Central memory CD4-positive, alpha-beta T cell (primary cell): ENCODE measurements at regions not wholly inside any gene's neighbourhood (a gene's known extent, or its start where the extent isn't known, plus 50 kb on each side); places are given as distances from the start of the nearest gene placed in this dataset.

Source experiments
- DNase-seq: peaks from one replicate; pipeline ENCODE4 v3.0.0; 2022

- DNase-seq = no peak
Observed at GRCh38 chr5:61840361-61840760, 465.6 kb upstream of the KIF2A start.

GRCh38 chr5:61842840-61843239 lies 463.2 kb upstream of the KIF2A start:
- no peak for DNase-seq

- DNase-seq = no peak
Observed at GRCh38 chr5:61850696-61851095, 455.3 kb upstream of the KIF2A start.

GRCh38 chr5:61854531-61854930 lies 451.5 kb upstream of the KIF2A start:
- no peak for DNase-seq

GRCh38 chr5:61860978-61861377 lies 445.0 kb upstream of the KIF2A start:
- no peak for DNase-seq

GRCh38 chr5:61866930-61867329 lies 439.1 kb upstream of the KIF2A start:
- no peak for DNase-seq

GRCh38 chr5:61869333-61869732 lies 436.7 kb upstream of the KIF2A start:
- DNase-seq = no peak

- no peak for DNase-seq
Observed at GRCh38 chr5:61878471-61878870, 427.5 kb upstream of the KIF2A start.

GRCh38 chr5:61881821-61882487 lies 424.1 kb upstream of the KIF2A start:
- DNase-seq = no peak

- no peak for DNase-seq
Observed at GRCh38 chr5:61882901-61883500, 423.0 kb upstream of the KIF2A start.

- DNase-seq = no peak
Observed at GRCh38 chr5:61884252-61884855, 421.7 kb upstream of the KIF2A start.

GRCh38 chr5:61886214-61886613 lies 419.8 kb upstream of the KIF2A start:
- no peak for DNase-seq

GRCh38 chr5:61887271-61887670 lies 418.7 kb upstream of the KIF2A start:
- DNase-seq = no peak

GRCh38 chr5:61894046-61894445 lies 412.0 kb upstream of the KIF2A start:
- no peak for DNase-seq

- no peak for DNase-seq
Observed at GRCh38 chr5:61896811-61897210, 409.2 kb upstream of the KIF2A start.

GRCh38 chr5:61897251-61897650 lies 408.8 kb upstream of the KIF2A start:
- DNase-seq = no peak

GRCh38 chr5:61901997-61902396 lies 404.0 kb upstream of the KIF2A start:
- no peak for DNase-seq

- DNase-seq = no peak
Observed at GRCh38 chr5:61904730-61905129, 401.3 kb upstream of the KIF2A start.

- DNase-seq = no peak
Observed at GRCh38 chr5:61905613-61906012, 400.4 kb upstream of the KIF2A start.

- no peak for DNase-seq
Observed at GRCh38 chr5:61906820-61907219, 399.2 kb upstream of the KIF2A start.

GRCh38 chr5:61907995-61908394 lies 398.0 kb upstream of the KIF2A start:
- no peak for DNase-seq

- DNase-seq = no peak
Observed at GRCh38 chr5:61910771-61911170, 395.2 kb upstream of the KIF2A start.

- no peak for DNase-seq
Observed at GRCh38 chr5:61912559-61912958, 393.4 kb upstream of the KIF2A start.

- DNase-seq = no peak
Observed at GRCh38 chr5:61915646-61916045, 390.4 kb upstream of the KIF2A start.
